ENCODE measurements at regions not wholly inside any gene's neighbourhood (a gene's known extent, or its start where the extent isn't known, plus 50 kb on each side); places are given as distances from the start of the nearest gene placed in this dataset.

GRCh38 chr7:114309729-114310128 lies 104.9 kb upstream of the FOXP2 start (continued):
- TF ChIP-seq TCF7L2 (IDR thresholded peaks at IDR 0.05; ENCODE audit: borderline replicate concordance, extremely low read depth, insufficient read depth, insufficient read length) (no peak), YY1 (IDR thresholded peaks at IDR 0.05; ENCODE audit: extremely low read depth, insufficient replicate concordance, low read depth, low read length) (no peak), FOSL1 (IDR thresholded peaks at IDR 0.05; ENCODE audit: low read depth) (no peak), ZFX (IDR thresholded peaks at IDR 0.05) (no peak), CBX3 (IDR thresholded peaks at IDR 0.05; ENCODE audit: low read depth) (no peak), MAX (IDR thresholded peaks at IDR 0.05) (no peak), JUND (IDR thresholded peaks at IDR 0.05) (no peak)

- peaks cover 0 to 5% of the 10 kb centered on the region in 2 experiments; a peak in 1 of 4 replicates for H3K4me1 ChIP-seq (ENCODE audit: control insufficient read depth in 1 of 2, insufficient read depth in 2 of 2, low read length in 2 of 2)
- TF ChIP-seq CTCF (IDR thresholded peaks at IDR 0.05 in 2 of 3, conservative IDR thresholded peaks at IDR 0.05 in 1 of 3; ENCODE audit: borderline replicate concordance in 1 of 3, insufficient read depth in 1 of 3, low read depth in 2 of 3, low read length in 2 of 3), result no peak
- TF ChIP-seq EGR1 (IDR thresholded peaks at IDR 0.05; ENCODE audit: low read depth), result no peak
- no peak for TF ChIP-seq POLR2AphosphoS5 (IDR thresholded peaks at IDR 0.05; ENCODE audit: low read depth, low read length)
- TF ChIP-seq RAD21 (IDR thresholded peaks at IDR 0.05; ENCODE audit: low read depth), result no peak
- no peak for TF ChIP-seq YY1 (IDR thresholded peaks at IDR 0.05; ENCODE audit: extremely low read depth, insufficient replicate concordance, low read depth, low read length)
- TF ChIP-seq ZFX (IDR thresholded peaks at IDR 0.05), result no peak
- no peak for TF ChIP-seq ZNF274 (IDR thresholded peaks at IDR 0.05; ENCODE audit: low read depth, low read length)
- TF ChIP-seq TCF7L2 (IDR thresholded peaks at IDR 0.05; ENCODE audit: borderline replicate concordance, extremely low read depth, insufficient read depth, insufficient read length), result no peak
- TF ChIP-seq CBX3 (IDR thresholded peaks at IDR 0.05; ENCODE audit: low read depth), result no peak
- TF ChIP-seq JUND (IDR thresholded peaks at IDR 0.05), result no peak
- RAD21 ChIA-PET (ENCODE audit: low non-redundant PET in 1 of 2, low total read pairs in 2 of 2, uncharacterized antibody in 2 of 2, unreplicated experiment in 2 of 2), result no interaction called here
Observed at GRCh38 chr7:114303301-114303700, 111.3 kb upstream of the FOXP2 start.

More at GRCh38 chr7:114303301-114303700, 111.3 kb upstream of the FOXP2 start:
- Histone ChIP-seq H3K4me2 (ENCODE audit: low read length) (no peak overlapping the region), H4K20me1 (ENCODE audit: insufficient read depth) (no peaks in the 10 kb centered on the region), H3K9me3 (ENCODE audit: control insufficient read depth in 1 of 2, insufficient read depth in 1 of 2, low read depth in 1 of 2, low read length in 2 of 2) (no peaks in the 10 kb centered on the region; a peak in 1 of 4 replicates), H2AFZ (ENCODE audit: low read depth, low read length, poor library complexity, severe bottlenecking) (no peak overlapping the region), H3K9ac (ENCODE audit: low read length) (no peak overlapping the region), H3K36me3 (ENCODE audit: control insufficient read depth in 1 of 2, insufficient read depth in 2 of 2, low read length in 2 of 2) (no peaks in the 10 kb centered on the region), H3K79me2 (ENCODE audit: insufficient read depth, low read length) (no peaks in the 10 kb centered on the region), H3K27me3 (ENCODE audit: insufficient read depth, low read length) (no peaks in the 10 kb centered on the region), H3K4me3 (replicated peaks in 1 of 2; ENCODE audit: low read depth in 1 of 2, low read length in 2 of 2) (no peak overlapping the region), H3K9me2 (ENCODE audit: insufficient read depth) (no peaks in the 10 kb centered on the region), H3K27ac (ENCODE audit: low read depth, low read length) (no peak overlapping the region)
- intact Hi-C loops (cut with micrococcal nuclease), result no loop called here
- no TSS peak for BruUV-seq (replicated peaks)
- POLR2A ChIA-PET, result no interaction called here
- ATAC-seq, result no peak
- no peak for DNase-seq (ENCODE audit: low read depth, low spot score)
- CTCF ChIA-PET, result no interaction called here

All from HCT116 (cell line).